RWPE1 (cell line): ENCODE measurements at regions not wholly inside any gene's neighbourhood (a gene's known extent, or its start where the extent isn't known, plus 50 kb on each side); places are given as distances from the start of the nearest gene placed in this dataset.

ENCODE experiments used
- CTCF ChIA-PET: fragments of 350-600 bp; sonication (Branson Sonifier 250); formaldehyde crosslinking; extraction: SDS; loops from one replicate; lab custom pipeline; 2021; lab: Yijun Ruan, JAX
- POLR2A ChIA-PET: fragments of 400-600 bp; formaldehyde crosslinking; extraction: SDS; loops from one replicate; lab custom pipeline; 2020; ENCODE audit warnings: antibody characterized with exemption; ENCODE audit not compliant: low non-redundant PET; lab: Yijun Ruan, JAX
- DNase-seq: peaks from one replicate; pipeline ENCODE4 v3.0.0; 2012; ENCODE audit warnings: low spot score
- H3K27ac ChIP-seq: fragments of 450-650 bp; 2 replicates; pipeline ENCODE4 v1.5.1; 2017
- CTCF ChIP-seq: fragments of 450-650 bp; conservative IDR thresholded peaks from 2 replicates; pipeline ENCODE4 v1.5.1; 2017; ENCODE audit warnings: low read depth, mild to moderate bottlenecking

GRCh38 chr20:59388402-59388801, 88.0 kb downstream of the EDN3 start:
- no peak overlapping the region for H3K27ac ChIP-seq
- TF ChIP-seq CTCF = no peak
- ChIA-PET POLR2A (no interaction called here), CTCF (interaction anchor here (0.6 kb wide), 1 partner anchor 13 kb away, joined by 4 read pairs; no protein-coding TSS in a partner anchor)
- DNase-seq = no peak

- TF ChIP-seq CTCF = no peak
- no peak overlapping the region for H3K27ac ChIP-seq
- POLR2A ChIA-PET = no interaction called here
- CTCF ChIA-PET = interaction anchor here (0.6 kb wide), 1 partner anchor 374 kb away, joined by 3 read pairs; no protein-coding TSS in a partner anchor
- no peak for DNase-seq
Measured at GRCh38 chr20:59390437-59390836, 90.0 kb downstream of the EDN3 start.

- no peak overlapping the region for H3K27ac ChIP-seq
- ChIA-PET POLR2A (no interaction called here), CTCF (interaction anchor here (0.7 to 1.0 kb wide), 2 partner anchors 127 to 138 kb away, joined by 3 read pairs; no protein-coding TSS in a partner anchor)
- DNase-seq = no peak
- TF ChIP-seq CTCF = no peak
Measured at GRCh38 chr20:59391975-59392374, 91.6 kb downstream of the EDN3 start.

GRCh38 chr20:59392736-59393135, 92.3 kb downstream of the EDN3 start:
- no peak overlapping the region for H3K27ac ChIP-seq
- DNase-seq = no peak
- no peak for TF ChIP-seq CTCF
- POLR2A ChIA-PET = no interaction called here
- CTCF ChIA-PET = interaction anchor here (1.2 kb wide), 1 partner anchor 11 kb away, joined by 4 read pairs; no protein-coding TSS in a partner anchor

- DNase-seq = no peak
- TF ChIP-seq CTCF = no peak
- CTCF ChIA-PET = interaction anchor here (1.2 kb wide), 1 partner anchor 11 kb away, joined by 4 read pairs; no protein-coding TSS in a partner anchor
- no peak overlapping the region for H3K27ac ChIP-seq
- POLR2A ChIA-PET = no interaction called here
Measured at GRCh38 chr20:59393142-59393541, 92.7 kb downstream of the EDN3 start.

- CTCF ChIA-PET = no interaction called here
- no peak for TF ChIP-seq CTCF
- DNase-seq = no peak
- POLR2A ChIA-PET = interaction anchor here (0.7 kb wide), 1 partner anchor 313 kb away, joined by 3 read pairs; no protein-coding TSS in a partner anchor
- no peak overlapping the region for H3K27ac ChIP-seq
Measured at GRCh38 chr20:59395729-59396128, 95.3 kb downstream of the EDN3 start.
